Neutrophil (primary cell): ENCODE measurements at regions not wholly inside any gene's neighbourhood (a gene's known extent, or its start where the extent isn't known, plus 50 kb on each side); places are given as distances from the start of the nearest gene placed in this dataset.

Source experiments
- H3K27ac ChIP-seq: fragments of 200-600 bp; sonication (generic); 2 replicates; pipeline ENCODE4 v1.5.1; 2016; ENCODE audit warnings: mild to moderate bottlenecking, moderate library complexity
- H3K27me3 ChIP-seq: fragments of 200-600 bp; sonication (generic); 2 replicates; pipeline ENCODE4 v1.6.0; 2016; ENCODE audit warnings: mild to moderate bottlenecking
- H3K36me3 ChIP-seq: fragments of 200-600 bp; sonication (generic); 2 replicates; pipeline ENCODE4 v1.5.1; 2017
- H3K4me1 ChIP-seq, 2 experiments: fragments of 200-600 bp in 1 of 2; sonication (generic) in 1 of 2; 1 replicate in 1 of 2; 2 replicates in 1 of 2; pipeline versions ENCODE4 v1.5.1 to v1.6.1; 2013 to 2016; ENCODE audit warnings: low read depth in 1 of 2, low read length in 1 of 2, mild to moderate bottlenecking in 1 of 2, moderate library complexity in 1 of 2; ENCODE audit not compliant: control insufficient read depth in 1 of 2, insufficient read depth in 1 of 2
- H3K4me3 ChIP-seq, 2 experiments: fragments of 200-600 bp in 1 of 2; sonication (generic) in 1 of 2; 1 replicate in 1 of 2; 2 replicates in 1 of 2; pipeline ENCODE4 v1.5.1; 2013 to 2016; ENCODE audit warnings: low read depth in 1 of 2, low read length in 1 of 2, mild to moderate bottlenecking in 1 of 2, moderate library complexity in 1 of 2
- H3K9me3 ChIP-seq: fragments of 200-600 bp; sonication (generic); 2 replicates; pipeline ENCODE4 v1.5.1; 2016
- CTCF ChIP-seq: fragments of 200-600 bp; sonication (generic); IDR thresholded peaks from 2 replicates; pipeline ENCODE4 v1.5.1; 2016; ENCODE audit warnings: antibody characterized with exemption

- H3K27ac ChIP-seq = no peak overlapping the region
- H3K36me3 ChIP-seq = no peaks in the 10 kb centered on the region
- H3K4me3 ChIP-seq = no peak overlapping the region
- TF ChIP-seq CTCF = no peak
- no peaks in the 10 kb centered on the region for H3K9me3 ChIP-seq
- no peaks in the 10 kb centered on the region for H3K27me3 ChIP-seq
- peaks cover 16 to 28% of the 10 kb centered on the region in 2 experiments for H3K4me1 ChIP-seq
Measured at GRCh38 chr4:26067035-26067434, 153.0 kb downstream of the SMIM20 start.

GRCh38 chr4:26069218-26069617, 155.2 kb downstream of the SMIM20 start:
- no peaks in the 10 kb centered on the region for H3K27me3 ChIP-seq
- no peak overlapping the region for H3K27ac ChIP-seq
- H3K36me3 ChIP-seq = no peaks in the 10 kb centered on the region
- H3K9me3 ChIP-seq = no peaks in the 10 kb centered on the region
- peak; percentile 19 for TF ChIP-seq CTCF
- H3K4me1 ChIP-seq = peaks cover 31 to 44% of the 10 kb centered on the region in 2 experiments
- H3K4me3 ChIP-seq = no peak overlapping the region

GRCh38 chr4:26071688-26072087, 157.7 kb downstream of the SMIM20 start:
- Histone ChIP-seq H3K4me3 (no peak overlapping the region), H3K36me3 (no peaks in the 10 kb centered on the region)

GRCh38 chr4:26073886-26074560, 160.0 kb downstream of the SMIM20 start:
- no peak for TF ChIP-seq CTCF
- Histone ChIP-seq H3K27me3 (no peaks in the 10 kb centered on the region), H3K4me1 (peaks cover 78 to 92% of the 10 kb centered on the region in 2 experiments), H3K4me3 (peak overlapping the region; percentile 6 to 28), H3K27ac (peak overlapping the region; percentile 96), H3K36me3 (no peaks in the 10 kb centered on the region), H3K9me3 (no peaks in the 10 kb centered on the region)

More at GRCh38 chr4:26071688-26072087, 157.7 kb downstream of the SMIM20 start:
- no peaks in the 10 kb centered on the region for H3K27me3 ChIP-seq
- H3K9me3 ChIP-seq = no peaks in the 10 kb centered on the region
- H3K4me1 ChIP-seq = peaks cover 56 to 68% of the 10 kb centered on the region in 2 experiments
- H3K27ac ChIP-seq = peak overlapping the region; percentile 96
- no peak for TF ChIP-seq CTCF

DNA sequence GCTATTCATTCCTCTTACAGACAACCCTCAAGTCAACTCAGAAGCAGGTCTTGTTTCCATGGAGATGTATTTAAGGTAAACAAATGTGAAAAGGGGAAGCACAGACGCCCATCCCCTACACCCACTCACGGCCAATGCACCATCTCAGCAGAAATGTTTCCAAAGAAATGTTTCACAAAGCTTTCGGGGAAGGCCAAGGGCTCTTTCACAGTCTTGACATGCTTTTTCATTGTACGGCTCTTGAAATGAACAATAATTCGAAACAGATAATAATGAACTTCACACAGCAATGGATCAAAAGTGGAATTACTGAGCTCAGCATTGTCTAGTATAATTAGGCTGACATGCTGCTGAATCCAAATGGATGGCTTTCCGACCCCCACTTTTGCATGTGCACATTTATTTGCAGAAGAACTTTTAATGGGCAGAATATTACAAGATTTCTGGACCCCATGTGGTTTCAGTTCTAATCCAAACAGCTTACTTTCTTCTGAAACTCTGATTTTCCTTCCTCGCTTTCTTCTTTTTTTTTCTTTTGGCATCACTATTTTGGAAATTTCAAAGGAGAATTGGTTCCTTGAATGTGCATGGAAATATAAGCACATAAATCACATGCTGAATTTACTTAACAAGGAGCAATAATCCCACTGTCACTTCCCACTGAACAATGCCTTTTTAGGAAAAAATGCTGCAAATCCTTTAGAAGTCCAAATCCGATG, 160.9 kb downstream of the SMIM20 start:
- H3K4me1 ChIP-seq = peaks cover 72 to 84% of the 10 kb centered on the region in 2 experiments
- no peaks in the 10 kb centered on the region for H3K36me3 ChIP-seq
- H3K27me3 ChIP-seq = no peaks in the 10 kb centered on the region
- no peaks in the 10 kb centered on the region for H3K9me3 ChIP-seq
- no peak for TF ChIP-seq CTCF
- H3K27ac ChIP-seq = peak overlapping the region; percentile 96
- peak overlapping the region; percentile 26 to 28 for H3K4me3 ChIP-seq
